ENCODE measurements at regions not wholly inside any gene's neighbourhood (a gene's known extent, or its start where the extent isn't known, plus 50 kb on each side); places are given as distances from the start of the nearest gene placed in this dataset.

DNA sequence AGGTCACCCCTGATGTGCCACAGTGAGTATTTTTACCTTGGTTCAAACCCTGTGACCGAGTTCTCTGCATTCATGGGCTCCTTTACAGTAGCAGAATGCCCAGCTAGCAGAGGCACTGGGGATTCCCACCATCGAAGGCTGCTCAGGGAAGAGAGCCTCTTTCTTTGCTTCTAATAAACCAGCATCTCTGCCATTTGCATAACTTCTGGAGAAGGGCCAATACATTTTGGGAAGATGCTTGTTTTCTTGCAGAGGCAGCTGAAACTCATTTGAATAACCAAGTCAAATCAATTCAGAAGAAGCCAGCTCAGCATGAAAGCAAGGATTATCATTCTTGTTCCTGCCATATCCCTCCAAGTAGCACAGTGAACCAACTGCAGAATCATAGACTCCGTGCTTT lies 82.9 kb upstream of the WDR11 start:
- TF ChIP-seq CTCF (IDR thresholded peaks at IDR 0.05; ENCODE audit: low read depth, low read length): no peak
- TF ChIP-seq, protein P1, sequence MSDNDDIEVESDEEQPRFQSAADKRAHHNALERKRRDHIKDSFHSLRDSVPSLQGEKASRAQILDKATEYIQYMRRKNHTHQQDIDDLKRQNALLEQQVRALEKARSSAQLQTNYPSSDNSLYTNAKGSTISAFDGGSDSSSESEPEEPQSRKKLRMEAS (IDR thresholded peaks at IDR 0.05; ENCODE audit: low read depth, low read length): no peak
